BLaER1 (cell line): ENCODE measurements at regions not wholly inside any gene's neighbourhood (a gene's known extent, or its start where the extent isn't known, plus 50 kb on each side); places are given as distances from the start of the nearest gene placed in this dataset.
"Not testable (repeated sequence)": the region's sequence is repeated elsewhere in the genome, so short reads cannot be mapped to it uniquely, and the experiment has no call there.

Experiments used
- H3K27ac ChIP-seq: shearing (Covaris generic); formaldehyde crosslinking; 2 replicates; pipeline ENCODE4 v1.8.1; 2022
- H3K27me3 ChIP-seq: shearing (Covaris generic); formaldehyde crosslinking; 2 replicates; pipeline ENCODE4 v1.8.1; 2022
- H3K36me3 ChIP-seq: shearing (Covaris generic); formaldehyde crosslinking; 2 replicates; pipeline ENCODE4 v1.8.1; 2022
- H3K4me1 ChIP-seq: shearing (Covaris generic); formaldehyde crosslinking; 2 replicates; pipeline ENCODE4 v1.8.1; 2022
- H3K4me2 ChIP-seq: shearing (Covaris generic); formaldehyde crosslinking; 2 replicates; pipeline ENCODE4 v1.8.1; 2022
- H3K4me3 ChIP-seq: shearing (Covaris generic); formaldehyde crosslinking; 2 replicates; pipeline ENCODE4 v1.8.1; 2022
- H3K9ac ChIP-seq: shearing (Covaris generic); formaldehyde crosslinking; 2 replicates; pipeline ENCODE4 v1.8.1; 2022
- H3K9me3 ChIP-seq: shearing (Covaris generic); formaldehyde crosslinking; 2 replicates; pipeline ENCODE4 v1.8.1; 2022
- H4K20me1 ChIP-seq: shearing (Covaris generic); formaldehyde crosslinking; 2 replicates; pipeline ENCODE4 v1.8.1; 2022
- Cebpa-rat ChIP-seq: shearing (Covaris generic); IDR thresholded peaks from 2 replicates; pipeline ENCODE4 v1.8.1; 2022

DNA sequence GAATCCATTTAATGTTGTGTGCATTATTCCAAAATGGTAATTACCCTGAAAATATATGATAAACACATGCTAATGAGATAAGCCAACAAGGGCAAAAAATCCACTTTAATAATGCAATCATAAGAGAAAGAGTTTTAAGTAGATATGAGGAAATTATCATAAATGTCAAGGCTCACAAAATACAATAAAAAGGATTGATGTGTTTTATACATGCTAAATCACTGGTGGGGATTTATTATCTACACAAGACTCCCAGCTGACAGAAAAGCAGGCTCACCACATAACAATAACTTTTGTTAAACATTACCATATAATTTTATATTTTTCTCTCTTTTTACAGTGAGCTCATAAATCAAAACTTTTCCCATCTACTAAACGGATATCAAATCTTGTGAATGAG is 306.2 kb upstream of the GRAMD2B start:
- H3K4me2 ChIP-seq: no peak overlapping the region
- H4K20me1 ChIP-seq: no peaks in the 10 kb centered on the region
- H3K36me3 ChIP-seq: no peaks in the 10 kb centered on the region
- no peak overlapping the region for H3K9ac ChIP-seq
- no peak overlapping the region for H3K27ac ChIP-seq
- no peak for TF ChIP-seq Cebpa-rat
- H3K27me3 ChIP-seq: no peaks in the 10 kb centered on the region
- no peak overlapping the region for H3K4me3 ChIP-seq
- peaks cover 14% of the 10 kb centered on the region for H3K9me3 ChIP-seq
- H3K4me1 ChIP-seq: no peaks in the 10 kb centered on the region

DNA sequence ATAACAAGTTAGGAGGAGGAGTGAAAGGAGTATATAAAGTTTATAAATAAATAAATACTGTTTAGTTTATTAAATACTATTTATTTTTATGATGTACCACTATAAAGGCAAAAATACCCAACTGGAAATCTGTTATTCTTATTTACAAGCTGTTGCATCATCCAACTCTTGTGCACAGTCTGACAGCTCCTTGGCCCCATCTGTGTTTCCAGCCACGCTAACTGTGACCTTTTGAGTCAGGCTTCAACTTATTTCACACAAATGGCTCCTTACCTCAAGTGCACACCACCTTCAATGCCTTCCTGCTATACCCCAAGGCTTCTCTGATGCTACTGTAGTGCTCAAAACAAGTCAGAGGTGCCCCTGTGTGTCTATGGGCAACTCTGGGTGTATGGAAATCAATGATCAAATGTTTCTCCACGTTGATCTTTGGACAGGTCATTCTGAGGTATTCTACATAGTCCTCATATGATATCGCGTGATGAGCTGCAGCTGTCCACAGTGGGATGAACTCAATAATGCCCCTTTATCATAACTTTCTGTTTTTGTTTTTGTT is 303.2 kb upstream of the GRAMD2B start:
- Histone ChIP-seq H3K4me1 (no peaks in the 10 kb centered on the region), H3K9me3 (no peaks in the 10 kb centered on the region), H3K36me3 (no peaks in the 10 kb centered on the region), H4K20me1 (no peaks in the 10 kb centered on the region), H3K27me3 (no peaks in the 10 kb centered on the region), H3K27ac (no peak overlapping the region), H3K4me3 (no peak overlapping the region), H3K4me2 (no peak overlapping the region), H3K9ac (no peak overlapping the region)
- TF ChIP-seq Cebpa-rat: no peak

DNA sequence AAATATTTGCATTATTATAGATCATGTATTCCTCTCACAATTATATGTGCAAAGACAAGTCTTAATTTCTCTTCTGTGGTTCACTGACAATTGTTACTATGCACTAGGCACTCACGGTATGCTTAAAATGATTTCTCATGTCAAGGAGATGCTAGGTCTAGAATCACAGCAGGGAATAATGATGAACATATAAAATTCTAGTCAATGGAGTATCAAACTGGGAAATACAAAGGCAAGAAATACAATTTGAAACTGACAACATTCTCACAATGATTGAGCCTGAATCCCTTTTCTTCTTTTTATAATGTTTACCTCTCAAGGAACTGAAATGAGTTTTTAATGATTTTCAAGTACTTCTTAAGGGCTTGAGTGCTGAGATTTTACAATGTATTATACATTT is 302.3 kb upstream of the GRAMD2B start:
- Histone ChIP-seq H3K4me3 (no peak overlapping the region), H3K4me1 (no peaks in the 10 kb centered on the region)

DNA sequence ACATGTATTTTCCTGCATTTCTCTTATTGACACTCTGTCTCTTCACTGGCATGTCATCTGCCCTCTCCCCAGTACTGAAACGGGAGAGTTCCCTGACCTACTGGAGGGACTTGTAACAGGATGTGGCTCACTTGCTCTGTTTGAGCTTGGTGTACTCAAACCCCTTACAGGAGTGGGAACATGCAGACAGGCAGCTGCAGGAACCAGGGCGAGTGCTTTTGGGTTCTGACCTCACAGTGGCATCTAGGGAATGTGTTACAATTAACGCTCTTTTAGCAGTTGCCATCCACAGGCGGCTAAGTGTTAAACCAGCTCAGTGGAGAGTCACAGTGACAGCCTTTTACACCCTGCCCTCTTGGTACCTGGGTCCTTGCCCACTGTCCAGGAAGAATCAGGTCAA is 300.3 kb upstream of the GRAMD2B start:
- Histone ChIP-seq H3K4me2 (0 out of 2 replicates have a peak overlapping the region, but pooled peaks have one; percentile 7), H3K36me3 (no peaks in the 10 kb centered on the region), H3K4me3 (no peak overlapping the region), H3K9ac (no peak overlapping the region), H3K4me1 (no peaks in the 10 kb centered on the region), H3K9me3 (no peaks in the 10 kb centered on the region), H3K27me3 (no peaks in the 10 kb centered on the region), H3K27ac (no peak overlapping the region), H4K20me1 (no peaks in the 10 kb centered on the region)
- no peak for TF ChIP-seq Cebpa-rat

More for the DNA sequence above, 302.3 kb upstream of the GRAMD2B start:
- Histone ChIP-seq H3K9me3 (no peaks in the 10 kb centered on the region), H3K27ac (no peak overlapping the region), H3K4me2 (no peak overlapping the region), H3K36me3 (no peaks in the 10 kb centered on the region), H3K27me3 (no peaks in the 10 kb centered on the region), H3K9ac (no peak overlapping the region), H4K20me1 (no peaks in the 10 kb centered on the region)
- TF ChIP-seq Cebpa-rat: no peak

DNA sequence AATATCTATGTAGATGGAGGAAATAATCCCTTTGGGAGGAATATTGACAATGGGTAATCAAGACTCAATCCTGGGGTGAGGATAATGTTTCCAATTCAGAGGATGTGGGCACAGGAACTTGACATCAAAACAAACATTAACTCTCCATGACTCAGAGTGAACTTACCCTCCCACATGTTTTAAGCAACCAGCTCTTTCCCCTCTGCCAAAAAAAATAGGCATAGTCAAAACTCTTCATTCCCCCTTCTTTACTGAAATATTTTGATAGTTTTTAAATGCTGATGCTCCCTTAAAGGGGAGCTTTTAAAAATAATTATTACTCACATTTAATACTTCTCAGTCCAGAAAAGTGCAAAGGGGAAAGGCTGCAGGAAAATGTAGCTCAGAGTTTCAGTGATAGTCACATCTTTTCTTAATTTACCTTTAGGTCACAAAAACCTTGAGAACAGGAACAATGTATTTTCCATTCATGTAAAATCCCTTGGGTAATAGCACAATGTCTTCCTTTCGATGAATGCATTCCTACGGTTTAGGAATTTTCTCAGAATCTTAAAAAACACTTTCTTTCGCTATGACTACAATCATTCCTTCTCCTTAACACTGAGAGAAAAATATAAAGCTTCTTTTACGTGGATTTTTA is 298.4 kb upstream of the GRAMD2B start:
- Histone ChIP-seq H3K4me2 (no peak overlapping the region), H4K20me1 (no peaks in the 10 kb centered on the region), H3K4me3 (no peak overlapping the region), H3K9me3 (no peaks in the 10 kb centered on the region), H3K4me1 (no peaks in the 10 kb centered on the region), H3K27ac (no peak overlapping the region), H3K9ac (no peak overlapping the region), H3K36me3 (no peaks in the 10 kb centered on the region), H3K27me3 (no peaks in the 10 kb centered on the region)
- no peak for TF ChIP-seq Cebpa-rat

DNA sequence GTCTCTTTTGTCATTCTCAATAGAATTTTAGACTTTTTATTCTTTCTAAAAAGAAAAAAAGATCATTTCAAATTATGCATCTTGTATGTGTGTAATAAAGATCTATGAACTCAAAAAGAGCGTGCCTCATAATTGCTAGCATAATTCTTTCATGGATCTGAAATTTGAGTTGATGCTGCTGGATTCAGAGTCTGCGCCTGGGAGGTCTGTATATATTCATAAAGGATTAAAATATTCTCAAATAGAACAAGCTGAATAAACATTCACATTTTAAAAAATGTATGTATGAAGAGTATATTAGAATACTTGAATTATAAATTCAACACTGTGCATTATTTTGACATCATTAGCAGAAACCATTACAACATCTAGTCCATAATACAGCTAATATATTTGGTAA is 297.8 kb upstream of the GRAMD2B start:
- Histone ChIP-seq H3K27me3 (no peaks in the 10 kb centered on the region), H3K4me3 (no peak overlapping the region), H3K4me2 (no peak overlapping the region), H3K9ac (no peak overlapping the region), H3K36me3 (no peaks in the 10 kb centered on the region), H3K4me1 (no peaks in the 10 kb centered on the region), H4K20me1 (no peaks in the 10 kb centered on the region), H3K27ac (no peak overlapping the region), H3K9me3 (no peaks in the 10 kb centered on the region)
- TF ChIP-seq Cebpa-rat: no peak

DNA sequence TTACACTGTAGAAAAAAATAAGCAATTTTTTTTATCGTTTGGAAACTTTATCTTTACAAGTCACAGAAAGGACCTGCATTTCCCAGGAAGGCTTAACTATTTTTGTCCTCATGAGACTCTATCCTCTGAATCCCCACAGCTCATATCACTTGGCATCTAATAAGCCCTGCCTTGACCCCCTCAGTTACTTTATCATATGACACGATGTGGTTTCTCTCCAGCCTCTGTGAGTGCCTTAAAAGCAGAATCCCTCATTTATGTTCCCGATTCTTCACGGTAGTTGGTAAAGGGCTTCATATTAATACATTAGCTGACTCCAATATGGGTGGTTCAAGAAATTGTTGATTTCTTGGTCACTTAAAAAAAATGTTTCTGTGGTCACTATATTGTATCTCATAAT is 296.6 kb upstream of the GRAMD2B start:
- Histone ChIP-seq H3K9me3 (no peaks in the 10 kb centered on the region), H3K9ac (no peak overlapping the region), H3K4me1 (no peaks in the 10 kb centered on the region), H3K27ac (no peak overlapping the region), H3K27me3 (no peaks in the 10 kb centered on the region), H3K4me3 (no peak overlapping the region), H3K36me3 (no peaks in the 10 kb centered on the region), H4K20me1 (no peaks in the 10 kb centered on the region), H3K4me2 (no peak overlapping the region)
- no peak for TF ChIP-seq Cebpa-rat

DNA sequence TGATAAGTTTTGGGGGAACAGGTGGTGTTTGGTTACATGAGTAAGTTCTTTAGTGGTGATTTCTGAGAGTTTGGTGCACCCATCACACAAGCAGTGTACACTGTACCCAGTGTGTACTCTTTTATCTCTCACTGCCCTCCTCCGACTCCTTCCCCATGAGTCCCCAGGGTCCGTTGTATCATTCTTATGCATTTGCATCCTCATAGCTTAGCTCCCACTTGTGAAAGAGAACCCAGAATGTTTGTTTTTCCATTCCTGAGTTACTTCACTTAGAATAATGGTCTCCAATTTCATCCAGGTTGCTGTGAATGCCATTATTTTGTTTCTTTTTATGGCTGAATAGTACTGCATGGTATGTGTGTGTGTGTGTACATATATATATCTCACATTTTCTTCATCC is 295.8 kb upstream of the GRAMD2B start:
- H3K4me3 ChIP-seq, H3K36me3 ChIP-seq, H3K9me3 ChIP-seq, H3K27ac ChIP-seq, H4K20me1 ChIP-seq, H3K4me1 ChIP-seq, H3K9ac ChIP-seq, H3K27me3 ChIP-seq, H3K4me2 ChIP-seq: not testable (repeated sequence)

DNA sequence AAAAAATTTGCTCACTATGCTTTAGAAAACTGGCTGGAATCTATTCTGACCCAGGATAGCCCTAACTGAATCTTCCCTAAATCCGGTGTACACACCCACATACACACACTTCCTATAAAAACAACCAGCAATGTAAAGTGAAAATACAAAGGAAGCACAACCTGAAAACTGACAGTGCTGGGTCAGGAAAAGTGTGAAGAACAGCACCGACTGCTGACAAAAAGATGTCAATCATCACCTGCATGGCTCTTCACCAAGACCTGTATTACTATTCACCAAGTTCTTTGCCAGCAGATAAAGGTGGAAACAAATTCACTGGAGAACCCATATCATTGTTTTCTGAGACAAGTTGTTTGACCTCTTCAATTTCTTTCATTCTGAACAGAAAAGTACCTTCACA is 293.8 kb upstream of the GRAMD2B start:
- Histone ChIP-seq H3K4me1 (no peaks in the 10 kb centered on the region), H3K9me3 (peaks cover 4% of the 10 kb centered on the region), H3K36me3 (no peaks in the 10 kb centered on the region), H3K4me2 (no peak overlapping the region), H3K27me3 (no peaks in the 10 kb centered on the region), H3K9ac (no peak overlapping the region), H3K27ac (no peak overlapping the region), H4K20me1 (no peaks in the 10 kb centered on the region), H3K4me3 (no peak overlapping the region)
- TF ChIP-seq Cebpa-rat: no peak

DNA sequence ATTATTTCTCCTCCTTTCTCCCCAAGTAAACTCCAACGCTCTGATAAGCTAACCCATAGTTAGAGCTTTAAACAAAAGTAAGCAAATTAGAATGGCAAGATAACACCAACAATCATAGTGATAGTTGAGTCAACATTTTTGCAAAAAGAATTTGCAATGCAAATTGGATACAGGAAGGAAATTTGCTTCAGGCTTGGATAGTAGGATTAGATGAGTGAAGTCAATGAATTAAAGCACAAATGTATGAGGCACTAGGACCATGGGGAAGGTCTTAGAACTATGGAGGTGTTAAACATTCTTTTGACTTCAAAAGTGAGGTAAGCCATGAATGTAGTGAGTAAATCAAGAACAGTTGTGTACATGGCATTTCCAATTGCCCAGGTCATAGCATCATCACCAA is 289.8 kb upstream of the GRAMD2B start:
- H3K9ac ChIP-seq: no peak overlapping the region
- no peak overlapping the region for H3K4me2 ChIP-seq
- H3K27me3 ChIP-seq: no peaks in the 10 kb centered on the region
- H3K4me1 ChIP-seq: peaks cover 8% of the 10 kb centered on the region
- no peak overlapping the region for H3K4me3 ChIP-seq
- H3K36me3 ChIP-seq: no peaks in the 10 kb centered on the region
- no peaks in the 10 kb centered on the region for H4K20me1 ChIP-seq
- H3K27ac ChIP-seq: no peak overlapping the region
- peaks cover 11% of the 10 kb centered on the region for H3K9me3 ChIP-seq
- no peak for TF ChIP-seq Cebpa-rat

DNA sequence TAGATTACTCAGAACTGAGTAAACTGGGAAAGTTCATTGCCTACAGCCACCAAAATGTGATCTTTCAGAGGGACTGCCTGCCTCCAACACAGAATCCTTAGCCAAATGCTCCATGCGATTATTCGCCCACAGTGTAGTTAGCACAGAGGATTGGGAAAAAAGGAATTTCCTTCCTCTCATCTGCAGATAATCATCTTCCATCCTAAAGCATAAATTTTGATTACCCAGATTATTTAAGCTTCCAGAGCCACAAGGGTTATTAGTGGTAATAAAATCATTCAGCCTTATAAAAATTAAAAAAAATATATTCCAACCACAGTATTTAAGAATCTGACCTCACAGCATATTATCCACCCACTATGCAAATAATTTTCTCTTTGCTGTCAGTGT is 285.3 kb upstream of the GRAMD2B start:
- no peaks in the 10 kb centered on the region for H3K27me3 ChIP-seq
- peak overlapping the region; percentile 68; the same call in 1 of the 2 replicates for H3K4me2 ChIP-seq
- H4K20me1 ChIP-seq: no peaks in the 10 kb centered on the region
- H3K9ac ChIP-seq: no peak overlapping the region
- H3K4me1 ChIP-seq: peaks cover 45% of the 10 kb centered on the region
- no peak overlapping the region for H3K27ac ChIP-seq
- no peak overlapping the region for H3K4me3 ChIP-seq
- H3K9me3 ChIP-seq: peaks cover 18% of the 10 kb centered on the region
- no peaks in the 10 kb centered on the region for H3K36me3 ChIP-seq
- no peak for TF ChIP-seq Cebpa-rat
